ENCODE measurements at regions not wholly inside any gene's neighbourhood (a gene's known extent, or its start where the extent isn't known, plus 50 kb on each side); places are given as distances from the start of the nearest gene placed in this dataset.

- H3K4me1 ChIP-seq (ENCODE audit: insufficient read depth, low read length): no peaks in the 10 kb centered on the region
- no peaks in the 10 kb centered on the region for H3K4me1 Mint-ChIP-seq
- ChIA-PET POLR2A (no interaction called here), CTCF (no interaction called here)
- no peak overlapping the region for H3K4me3 ChIP-seq (ENCODE audit: low read length)
- H3K27me3 ChIP-seq (ENCODE audit: insufficient read depth, low read length, poor library complexity, severe bottlenecking): no peaks in the 10 kb centered on the region
- H3K27ac ChIP-seq (ENCODE audit: low read depth, low read length): no peak overlapping the region
- H3K9me3 Mint-ChIP-seq: peaks cover 0 to 5% (median 0%) of the 10 kb centered on the region in 5 donors
- peaks cover 3 to 9% of the 10 kb centered on the region in 2 donors for H3K27me3 Mint-ChIP-seq
- H3K27ac Mint-ChIP-seq: peak overlapping the region in 2 of 8 donors; percentile 2 to 4
- no peaks in the 10 kb centered on the region for H3K9me3 ChIP-seq (ENCODE audit: low read length)
- H3K36me3 ChIP-seq (ENCODE audit: insufficient read depth, low read length): no peaks in the 10 kb centered on the region
- H3K36me3 Mint-ChIP-seq: no peaks in the 10 kb centered on the region
- H3K4me3 Mint-ChIP-seq: no peak overlapping the region
- DNase-seq: no peak
Observed at GRCh38 chr16:5432166-5432565, 334.6 kb upstream of the EEF2KMT start.

DNA sequence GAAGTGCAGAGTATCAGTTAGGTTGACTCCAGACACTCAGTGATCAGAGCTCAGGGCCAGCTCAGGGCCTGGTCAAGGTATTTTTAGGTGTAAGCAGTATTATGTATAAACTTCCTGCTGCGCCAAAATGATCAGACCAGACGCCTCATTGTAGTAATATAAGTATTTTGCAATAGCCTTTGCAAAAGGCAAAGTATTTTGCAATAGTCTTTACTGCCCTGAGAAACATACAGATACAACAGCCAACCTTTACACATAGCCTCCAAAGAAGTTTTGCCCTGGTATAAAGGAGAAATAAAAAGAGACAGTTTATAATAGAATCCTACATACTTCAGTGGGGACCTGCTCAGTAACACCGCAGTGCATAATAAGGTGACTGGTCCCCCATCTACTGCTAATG lies 333.0 kb upstream of the EEF2KMT start:
- Histone ChIP-seq H3K4me1 (ENCODE audit: insufficient read depth, low read length) (no peaks in the 10 kb centered on the region), H3K27me3 (ENCODE audit: insufficient read depth, low read length, poor library complexity, severe bottlenecking) (no peaks in the 10 kb centered on the region), H3K27ac (ENCODE audit: low read depth, low read length) (no peak overlapping the region), H3K36me3 (ENCODE audit: insufficient read depth, low read length) (no peaks in the 10 kb centered on the region), H3K4me3 (ENCODE audit: low read length) (no peak overlapping the region), H3K9me3 (ENCODE audit: low read length) (no peaks in the 10 kb centered on the region)
- no peaks in the 10 kb centered on the region for H3K4me1 Mint-ChIP-seq
- H3K9me3 Mint-ChIP-seq: peaks cover 0 to 5% (median 0%) of the 10 kb centered on the region in 5 donors
- H3K27ac Mint-ChIP-seq: no peak overlapping the region
- no peak for DNase-seq
- H3K4me3 Mint-ChIP-seq: no peak overlapping the region
- H3K36me3 Mint-ChIP-seq: no peaks in the 10 kb centered on the region
- POLR2A ChIA-PET: no interaction called here
- CTCF ChIA-PET: no interaction called here
- H3K27me3 Mint-ChIP-seq: peaks cover 3 to 7% of the 10 kb centered on the region in 2 donors

DNA sequence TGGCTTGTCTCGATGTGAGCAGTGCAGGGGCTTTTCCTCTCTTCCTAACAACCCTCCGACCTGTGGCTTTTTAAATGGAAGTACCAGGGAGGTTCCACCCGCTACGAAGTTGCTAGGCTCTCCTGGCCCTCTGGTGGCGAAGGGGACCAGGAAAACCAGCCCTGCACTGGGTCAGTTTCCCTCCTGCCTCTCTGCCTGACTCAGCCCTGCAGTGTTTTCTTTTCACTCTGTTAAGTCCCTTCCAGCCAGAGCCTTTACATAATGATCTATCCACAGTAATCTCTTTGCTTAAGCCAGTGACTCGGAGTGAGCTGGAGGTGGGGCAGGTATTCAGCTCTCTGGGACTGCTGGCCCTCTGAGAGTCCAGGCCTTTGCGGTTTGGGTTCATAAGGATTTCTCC lies 331.3 kb upstream of the EEF2KMT start:
- H3K36me3 Mint-ChIP-seq: no peaks in the 10 kb centered on the region

DNA sequence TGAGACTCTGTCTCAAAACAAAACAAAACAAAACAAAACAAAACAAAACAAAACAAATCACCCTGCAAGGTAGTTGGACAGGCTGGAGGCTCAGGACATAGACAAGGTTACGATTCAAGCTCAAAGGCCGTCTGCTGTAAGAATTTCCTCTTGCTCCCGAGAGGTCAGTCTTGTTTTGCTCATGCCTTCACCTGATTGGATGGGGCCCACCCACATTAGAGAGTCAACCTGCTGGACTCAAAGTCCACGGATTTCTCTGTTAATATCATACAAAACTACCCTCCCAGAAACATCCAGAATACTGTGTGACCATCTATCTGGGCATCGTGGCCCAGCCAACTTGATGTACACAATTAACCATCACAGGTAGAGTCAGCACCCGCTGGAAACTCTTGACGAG lies 330.0 kb upstream of the EEF2KMT start:
- no peaks in the 10 kb centered on the region for H3K27me3 ChIP-seq (ENCODE audit: insufficient read depth, low read length, poor library complexity, severe bottlenecking)
- no peaks in the 10 kb centered on the region for H3K9me3 ChIP-seq (ENCODE audit: low read length)
- Mint-ChIP-seq H3K9me3 (peaks cover 0 to 3% (median 0%) of the 10 kb centered on the region in 5 donors), H3K36me3 (no peaks in the 10 kb centered on the region), H3K4me1 (no peaks in the 10 kb centered on the region), H3K27me3 (peaks cover 4 to 5% of the 10 kb centered on the region in 2 donors), H3K4me3 (no peak overlapping the region), H3K27ac (no peak overlapping the region)
- no peak overlapping the region for H3K4me3 ChIP-seq (ENCODE audit: low read length)
- ChIA-PET CTCF (no interaction called here), POLR2A (no interaction called here)
- no peaks in the 10 kb centered on the region for H3K4me1 ChIP-seq (ENCODE audit: insufficient read depth, low read length)
- H3K27ac ChIP-seq (ENCODE audit: low read depth, low read length): no peak overlapping the region
- no peaks in the 10 kb centered on the region for H3K36me3 ChIP-seq (ENCODE audit: insufficient read depth, low read length)
- no peak for DNase-seq

More for the DNA sequence above, 331.3 kb upstream of the EEF2KMT start:
- Histone ChIP-seq H3K36me3 (ENCODE audit: insufficient read depth, low read length) (no peaks in the 10 kb centered on the region), H3K27me3 (ENCODE audit: insufficient read depth, low read length, poor library complexity, severe bottlenecking) (no peaks in the 10 kb centered on the region), H3K27ac (ENCODE audit: low read depth, low read length) (no peak overlapping the region), H3K4me1 (ENCODE audit: insufficient read depth, low read length) (no peaks in the 10 kb centered on the region), H3K9me3 (ENCODE audit: low read length) (no peaks in the 10 kb centered on the region), H3K4me3 (ENCODE audit: low read length) (no peak overlapping the region)
- no peaks in the 10 kb centered on the region for H3K4me1 Mint-ChIP-seq
- ChIA-PET CTCF (no interaction called here), POLR2A (no interaction called here)
- no peak for DNase-seq
- H3K27me3 Mint-ChIP-seq: peaks cover 4 to 5% of the 10 kb centered on the region in 2 donors
- H3K9me3 Mint-ChIP-seq: peaks cover 0 to 5% (median 0%) of the 10 kb centered on the region in 5 donors
- H3K4me3 Mint-ChIP-seq: no peak overlapping the region
- H3K27ac Mint-ChIP-seq: no peak overlapping the region

- Histone ChIP-seq H3K27ac (ENCODE audit: low read depth, low read length) (no peak overlapping the region), H3K4me1 (ENCODE audit: insufficient read depth, low read length) (no peaks in the 10 kb centered on the region), H3K4me3 (ENCODE audit: low read length) (no peak overlapping the region), H3K9me3 (ENCODE audit: low read length) (no peaks in the 10 kb centered on the region), H3K27me3 (ENCODE audit: insufficient read depth, low read length, poor library complexity, severe bottlenecking) (no peaks in the 10 kb centered on the region), H3K36me3 (ENCODE audit: insufficient read depth, low read length) (no peaks in the 10 kb centered on the region)
- POLR2A ChIA-PET: no interaction called here
- DNase-seq: no peak
- peaks cover 3 to 6% of the 10 kb centered on the region in 2 donors for H3K27me3 Mint-ChIP-seq
- H3K4me1 Mint-ChIP-seq: no peaks in the 10 kb centered on the region
- H3K9me3 Mint-ChIP-seq: peaks cover 0 to 2% (median 0%) of the 10 kb centered on the region in 5 donors
- no peak overlapping the region for H3K4me3 Mint-ChIP-seq
- no peak overlapping the region for H3K27ac Mint-ChIP-seq
- CTCF ChIA-PET: no interaction called here
- no peaks in the 10 kb centered on the region for H3K36me3 Mint-ChIP-seq
Observed at GRCh38 chr16:5422643-5423496, 325.3 kb upstream of the EEF2KMT start.

- Mint-ChIP-seq H3K36me3 (no peaks in the 10 kb centered on the region), H3K4me1 (no peaks in the 10 kb centered on the region), H3K27me3 (peaks cover 3 to 7% of the 10 kb centered on the region in 2 donors), H3K9me3 (peaks cover 0 to 2% (median 0%) of the 10 kb centered on the region in 5 donors), H3K27ac (no peak overlapping the region), H3K4me3 (no peak overlapping the region)
- Histone ChIP-seq H3K27me3 (ENCODE audit: insufficient read depth, low read length, poor library complexity, severe bottlenecking) (no peaks in the 10 kb centered on the region), H3K4me3 (ENCODE audit: low read length) (no peak overlapping the region), H3K27ac (ENCODE audit: low read depth, low read length) (no peak overlapping the region), H3K4me1 (ENCODE audit: insufficient read depth, low read length) (no peaks in the 10 kb centered on the region), H3K36me3 (ENCODE audit: insufficient read depth, low read length) (no peaks in the 10 kb centered on the region), H3K9me3 (ENCODE audit: low read length) (no peaks in the 10 kb centered on the region)
- CTCF ChIA-PET: no interaction called here
- POLR2A ChIA-PET: no interaction called here
- no peak for DNase-seq
Observed at GRCh38 chr16:5422047-5422446, 324.5 kb upstream of the EEF2KMT start.

GRCh38 chr16:5416013-5416412 lies 318.4 kb upstream of the EEF2KMT start:
- ChIA-PET CTCF (no interaction called here), POLR2A (no interaction called here)
- H3K4me3 ChIP-seq (ENCODE audit: low read length): no peak overlapping the region
- H3K27me3 ChIP-seq (ENCODE audit: insufficient read depth, low read length, poor library complexity, severe bottlenecking): no peaks in the 10 kb centered on the region
- Mint-ChIP-seq H3K36me3 (no peaks in the 10 kb centered on the region), H3K27me3 (peaks cover 3 to 8% of the 10 kb centered on the region in 2 donors), H3K9me3 (peaks cover 0 to 5% (median 0%) of the 10 kb centered on the region in 5 donors), H3K27ac (no peak overlapping the region), H3K4me3 (no peak overlapping the region), H3K4me1 (no peaks in the 10 kb centered on the region)
- H3K36me3 ChIP-seq (ENCODE audit: insufficient read depth, low read length): no peaks in the 10 kb centered on the region
- H3K9me3 ChIP-seq (ENCODE audit: low read length): no peaks in the 10 kb centered on the region
- DNase-seq: no peak
- no peaks in the 10 kb centered on the region for H3K4me1 ChIP-seq (ENCODE audit: insufficient read depth, low read length)
- H3K27ac ChIP-seq (ENCODE audit: low read depth, low read length): no peak overlapping the region

- ChIA-PET CTCF (no interaction called here), POLR2A (no interaction called here)
- Mint-ChIP-seq H3K4me3 (no peak overlapping the region), H3K36me3 (no peaks in the 10 kb centered on the region), H3K4me1 (no peaks in the 10 kb centered on the region), H3K27ac (no peak overlapping the region), H3K9me3 (peaks cover 0 to 8% (median 0%) of the 10 kb centered on the region in 5 donors), H3K27me3 (peaks cover 1 to 8% of the 10 kb centered on the region in 2 donors)
- DNase-seq: no peak
- H3K9me3 ChIP-seq (ENCODE audit: low read length): no peaks in the 10 kb centered on the region
- H3K4me1 ChIP-seq (ENCODE audit: insufficient read depth, low read length): no peaks in the 10 kb centered on the region
- no peak overlapping the region for H3K27ac ChIP-seq (ENCODE audit: low read depth, low read length)
- H3K36me3 ChIP-seq (ENCODE audit: insufficient read depth, low read length): no peaks in the 10 kb centered on the region
- no peak overlapping the region for H3K4me3 ChIP-seq (ENCODE audit: low read length)
- no peaks in the 10 kb centered on the region for H3K27me3 ChIP-seq (ENCODE audit: insufficient read depth, low read length, poor library complexity, severe bottlenecking)
Observed at GRCh38 chr16:5415123-5415522, 317.5 kb upstream of the EEF2KMT start.
